HG03354 (cell line): ENCODE measurements at regions not wholly inside any gene's neighbourhood (a gene's known extent, or its start where the extent isn't known, plus 50 kb on each side); places are given as distances from the start of the nearest gene placed in this dataset.

ENCODE experiments used
- ATAC-seq: cut with Tn5 transposase; IDR thresholded peaks from one replicate; pipeline ENCODE4 v1.9.1; 2021; ENCODE audit warnings: mild to moderate bottlenecking; ENCODE audit not compliant: unreplicated experiment, poor library complexity, severe bottlenecking

DNA sequence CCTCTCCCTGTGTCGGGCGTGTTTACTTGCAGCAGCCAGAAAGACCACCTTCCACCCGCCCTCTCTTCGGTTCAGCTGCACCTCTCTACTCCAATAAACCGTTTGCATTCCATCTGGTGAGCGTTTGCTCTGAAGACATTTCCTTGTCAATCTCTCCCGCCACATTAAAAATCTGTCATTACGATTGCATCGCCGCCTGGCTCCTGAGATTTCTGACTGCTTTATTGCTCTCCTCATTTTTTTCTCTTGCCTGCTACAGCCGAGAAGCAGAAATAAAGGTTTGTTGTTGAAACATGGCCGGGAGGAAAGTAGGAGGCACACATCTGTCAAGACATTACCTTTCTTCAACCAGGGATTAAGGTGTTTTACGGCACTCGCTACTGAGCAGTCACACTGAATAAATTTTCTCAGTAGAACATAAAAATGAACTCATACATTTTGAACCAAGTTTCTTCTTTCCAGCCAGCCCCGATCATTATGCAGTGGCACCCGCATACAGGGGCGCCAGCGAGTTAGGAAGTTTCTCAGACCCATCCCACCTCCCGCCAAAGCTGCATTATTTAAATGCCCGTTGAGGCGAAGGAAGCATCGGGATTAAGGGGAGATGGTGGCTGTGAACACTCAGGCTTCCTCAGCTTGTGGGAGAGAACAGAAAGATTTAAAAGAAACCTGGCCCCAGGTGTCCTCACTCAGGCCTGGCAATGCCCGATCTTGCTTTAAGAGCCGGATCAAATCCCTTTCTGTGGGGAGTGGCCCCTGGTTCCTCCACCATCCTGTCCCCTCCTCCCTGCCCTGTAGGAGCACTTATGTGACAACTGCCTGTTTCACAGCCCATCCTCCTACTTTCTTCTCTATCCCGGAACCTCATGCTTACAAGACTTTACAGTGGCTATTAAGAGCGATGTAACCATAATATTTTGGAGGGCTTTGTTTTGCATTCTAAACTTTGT, 1108.9 kb downstream of the BCL11B start:
- no peak for ATAC-seq

GRCh38 chr14:98163873-98164272, 1108.1 kb downstream of the BCL11B start:
- ATAC-seq = no peak

DNA sequence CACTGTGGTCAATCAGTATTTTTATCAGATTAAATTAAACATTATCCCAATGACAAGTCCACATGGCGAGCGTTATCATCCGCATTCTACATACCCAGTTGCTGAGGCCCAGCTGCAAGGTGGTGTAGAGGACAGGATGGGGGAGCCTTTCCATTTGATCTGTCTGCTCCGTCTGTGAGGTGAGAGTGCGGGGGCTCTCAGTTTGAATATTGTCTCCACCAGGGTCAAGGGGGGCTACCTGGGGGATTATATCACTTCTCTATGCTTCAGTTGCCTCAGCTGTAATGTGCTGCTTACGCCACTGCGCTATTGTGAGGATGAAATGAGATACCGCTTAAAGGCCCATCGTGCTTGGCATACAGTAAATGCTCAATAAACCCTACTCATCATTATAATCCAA, 1106.0 kb downstream of the BCL11B start:
- ATAC-seq = no peak

DNA sequence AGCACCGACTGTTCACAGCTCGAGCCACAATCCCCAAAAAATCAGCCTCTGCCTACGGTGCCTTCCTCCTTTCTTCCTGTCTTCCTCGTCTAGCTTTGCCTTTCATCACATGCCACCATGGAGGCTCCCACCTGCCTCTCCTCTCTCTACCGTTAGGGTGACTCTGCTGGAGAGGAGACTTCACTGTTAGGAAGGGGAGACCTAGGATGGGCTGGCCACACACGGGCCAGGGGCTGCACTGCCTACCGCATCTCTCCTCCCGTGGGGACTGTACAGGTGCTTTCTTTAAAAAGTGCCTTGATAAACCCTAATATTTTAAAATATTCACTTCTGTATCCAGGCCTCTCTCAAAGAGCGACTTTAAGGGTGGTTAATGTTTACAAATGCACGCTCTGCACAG, 1104.7 kb downstream of the BCL11B start:
- ATAC-seq = no peak

DNA sequence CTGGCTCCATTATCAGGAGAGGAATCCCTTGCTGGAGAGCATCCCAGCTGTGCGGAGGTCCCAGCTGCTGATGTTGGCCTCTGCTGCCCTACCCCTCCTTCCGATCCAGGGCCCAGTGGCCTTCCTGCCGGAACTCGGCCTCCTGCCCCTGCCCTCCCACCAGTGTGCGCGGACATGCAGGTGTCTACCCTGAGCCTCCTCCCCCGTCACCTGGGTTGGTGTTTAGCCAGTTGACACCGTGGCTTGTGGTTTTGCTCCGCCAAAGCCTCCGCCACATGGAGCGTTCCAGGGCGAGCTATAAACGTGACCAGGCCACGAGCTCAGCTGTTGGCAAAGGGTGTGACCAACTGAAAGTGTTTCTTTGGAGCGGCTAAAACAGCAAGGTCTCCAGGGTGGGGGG, 1104.3 kb downstream of the BCL11B start:
- no peak for ATAC-seq

DNA sequence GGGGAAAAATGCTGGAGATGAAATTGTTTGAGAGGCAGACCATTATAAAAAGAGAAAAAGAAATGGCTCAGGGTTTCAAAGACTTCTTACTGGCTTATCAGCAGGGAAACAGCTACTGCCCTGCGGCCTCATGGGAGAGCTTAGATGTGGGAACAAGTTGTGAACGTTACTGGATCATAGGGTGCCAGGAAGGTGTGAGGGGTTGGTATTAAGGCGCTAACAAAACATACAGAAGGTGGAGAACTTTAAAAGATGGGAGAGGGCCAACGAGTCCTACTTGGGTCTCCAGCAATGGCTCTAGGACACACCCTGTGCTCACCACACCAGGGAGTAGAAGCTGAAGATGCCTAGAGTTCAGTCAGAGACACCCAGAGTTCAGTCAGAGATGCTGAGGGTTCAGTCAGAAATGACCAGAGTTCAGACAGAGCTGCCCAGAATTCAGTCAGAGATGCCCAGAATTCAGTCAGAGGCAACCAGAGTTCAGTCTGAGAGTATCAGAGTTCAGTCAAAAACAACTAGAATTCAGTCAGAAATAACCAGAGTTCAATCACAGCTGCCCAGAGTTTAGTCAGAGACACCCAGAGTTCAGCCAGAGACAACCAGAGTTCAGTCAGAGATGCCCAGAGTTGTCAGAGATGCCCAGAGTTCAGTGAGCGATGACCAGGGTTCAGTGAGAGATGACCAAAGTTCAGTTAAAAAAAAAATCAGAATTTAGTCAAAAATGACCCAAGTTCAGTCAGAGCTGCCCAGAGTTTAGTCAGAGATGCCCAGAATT, 1103.6 kb downstream of the BCL11B start:
- ATAC-seq = no peak

DNA sequence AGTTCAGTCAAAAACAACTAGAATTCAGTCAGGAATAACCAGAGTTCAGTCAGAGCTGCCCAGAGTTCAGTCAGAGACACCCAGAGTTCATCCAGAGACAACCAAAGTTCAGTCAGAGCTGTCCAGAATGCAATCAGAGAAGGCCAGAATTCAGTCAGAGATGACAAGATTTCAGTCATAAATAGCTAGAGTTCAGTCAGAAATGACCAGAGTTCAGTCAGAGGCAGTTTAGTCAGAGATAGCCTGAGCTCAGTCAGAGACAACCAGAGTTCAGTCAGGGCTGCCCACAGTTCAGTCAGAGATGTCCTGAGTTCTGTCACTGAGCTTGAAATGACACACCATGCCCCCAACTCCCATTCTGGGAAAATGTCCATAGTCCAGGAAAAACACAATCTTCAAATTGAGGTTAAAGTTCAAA, 1102.8 kb downstream of the BCL11B start:
- ATAC-seq = no peak

DNA sequence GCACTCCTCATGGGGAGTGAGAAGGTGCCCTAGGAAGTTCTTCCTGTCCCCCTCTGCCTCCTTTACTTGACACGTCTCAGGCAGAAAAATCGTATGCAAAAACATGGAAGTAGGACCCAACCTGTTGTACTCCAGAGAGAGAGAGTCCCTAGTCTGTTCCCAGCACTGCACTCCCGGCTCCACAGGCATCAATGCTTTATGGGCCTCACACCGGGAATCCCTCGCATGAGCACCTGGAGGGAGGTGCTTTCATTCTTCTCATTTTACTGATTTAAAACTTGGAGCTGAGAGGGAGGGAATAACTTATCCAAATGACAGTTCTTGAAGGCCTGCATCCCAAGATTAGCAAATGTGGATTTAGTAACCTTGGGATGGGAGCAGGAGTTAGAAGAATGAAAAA, 1101.4 kb downstream of the BCL11B start:
- ATAC-seq = no peak

DNA sequence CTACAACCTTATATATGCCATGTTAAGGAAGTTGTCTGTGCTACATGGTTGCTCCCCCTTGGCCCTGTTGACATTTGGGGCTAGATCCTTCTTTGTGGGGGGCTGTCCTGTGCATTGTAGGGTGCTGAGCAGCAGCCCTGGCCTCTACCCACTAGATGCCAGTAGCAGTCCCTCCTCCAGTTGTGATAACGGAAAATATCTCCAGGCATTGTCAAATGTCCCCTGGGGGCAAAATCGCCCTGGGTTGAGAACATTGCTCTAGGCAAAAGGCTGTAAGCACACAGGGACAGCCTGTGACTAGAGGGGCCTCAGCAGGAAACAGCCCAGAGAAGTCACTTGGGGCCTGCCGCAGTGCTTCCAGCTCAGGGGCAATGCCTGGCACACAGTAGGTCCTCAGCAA, 1100.3 kb downstream of the BCL11B start:
- no peak for ATAC-seq

DNA sequence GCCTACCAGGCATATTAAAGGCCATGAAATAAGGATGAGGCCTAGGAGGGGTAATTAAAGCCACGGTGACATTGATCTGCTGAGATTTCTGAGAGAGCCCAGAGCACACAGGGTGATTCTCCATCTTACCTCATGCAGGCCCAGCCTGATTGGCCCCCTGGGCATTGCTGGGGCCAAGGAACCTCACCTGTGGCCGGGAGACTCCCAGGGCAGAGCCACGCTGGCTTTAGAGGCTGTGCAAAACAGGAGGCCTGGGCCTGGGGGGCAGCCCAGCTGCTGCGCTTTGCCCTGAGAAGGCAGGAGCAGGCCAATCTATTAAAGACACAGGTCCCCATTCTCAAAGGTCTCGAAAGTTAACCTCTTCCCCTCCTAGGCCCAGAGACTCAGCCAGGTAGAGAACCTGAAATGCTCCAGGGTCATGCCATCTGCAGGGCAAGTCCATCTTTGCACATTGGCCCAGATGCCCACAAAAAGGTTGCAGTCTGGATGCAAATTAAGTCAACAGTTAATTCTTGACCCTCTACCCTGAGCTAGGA, 1099.7 kb downstream of the BCL11B start:
- ATAC-seq = no peak

DNA sequence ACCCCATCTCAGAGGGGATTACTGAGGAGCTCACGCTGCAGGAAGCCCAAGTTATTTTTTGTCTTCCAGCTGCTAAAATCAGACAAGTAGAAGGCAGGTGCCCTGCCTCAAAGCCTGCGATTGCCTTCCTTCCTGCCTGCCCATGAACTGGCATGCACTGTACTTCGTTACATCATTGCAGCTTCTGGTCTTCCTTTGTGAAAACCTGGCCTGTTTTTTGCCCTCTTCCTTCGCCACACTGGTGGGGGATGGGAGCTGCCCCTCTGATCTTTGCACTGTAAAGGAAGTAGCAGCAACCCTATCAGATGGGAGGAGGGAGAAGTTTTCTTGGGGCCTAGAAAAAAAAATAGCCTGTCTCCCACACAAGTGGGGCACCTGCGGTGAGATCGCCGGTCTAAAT, 1098.7 kb downstream of the BCL11B start:
- ATAC-seq = no peak

GRCh38 chr14:98174041-98174440, 1098.0 kb downstream of the BCL11B start:
- no peak for ATAC-seq

- ATAC-seq = no peak
Measured at GRCh38 chr14:98175436-98175835, 1096.6 kb downstream of the BCL11B start.

DNA sequence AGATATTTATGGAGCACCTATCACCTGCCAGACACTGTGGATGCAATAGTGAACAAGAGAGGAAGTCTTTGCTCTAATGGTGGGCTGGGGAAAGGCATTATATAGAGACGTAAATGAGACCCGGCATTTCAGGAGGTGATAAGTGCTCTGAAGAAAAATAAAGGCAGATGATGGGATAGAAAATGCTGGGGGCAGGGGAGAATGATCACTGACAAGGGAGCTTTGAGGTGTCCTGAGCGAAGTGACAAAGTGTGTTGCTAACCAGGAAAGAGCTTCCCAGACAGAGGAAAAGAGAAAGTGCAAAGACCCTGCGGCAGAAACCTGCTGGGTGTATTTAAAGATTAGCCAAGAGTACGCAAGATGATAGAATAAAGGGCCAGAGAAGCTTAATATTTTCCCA, 1096.1 kb downstream of the BCL11B start:
- no peak for ATAC-seq

DNA sequence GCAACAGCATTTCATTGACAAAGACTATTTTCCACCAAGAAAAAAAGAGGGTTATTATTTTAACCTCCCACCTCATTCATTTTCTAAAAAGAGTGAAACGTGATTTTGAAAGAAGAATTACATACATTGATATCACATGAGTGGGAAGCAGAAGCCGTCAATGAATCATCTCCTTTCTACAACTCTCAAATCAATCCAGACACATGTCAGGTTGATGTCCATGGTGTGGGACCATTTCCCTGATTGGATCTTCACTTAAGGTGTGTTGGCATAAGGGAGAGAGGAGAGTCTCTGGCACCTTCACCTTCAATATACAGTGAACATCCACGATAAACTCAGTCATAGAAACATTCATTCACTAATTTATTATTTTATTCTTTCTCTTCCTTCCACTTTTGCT, 1095.1 kb downstream of the BCL11B start:
- ATAC-seq = no peak

GRCh38 chr14:98177551-98177950, 1094.4 kb downstream of the BCL11B start:
- no peak for ATAC-seq

DNA sequence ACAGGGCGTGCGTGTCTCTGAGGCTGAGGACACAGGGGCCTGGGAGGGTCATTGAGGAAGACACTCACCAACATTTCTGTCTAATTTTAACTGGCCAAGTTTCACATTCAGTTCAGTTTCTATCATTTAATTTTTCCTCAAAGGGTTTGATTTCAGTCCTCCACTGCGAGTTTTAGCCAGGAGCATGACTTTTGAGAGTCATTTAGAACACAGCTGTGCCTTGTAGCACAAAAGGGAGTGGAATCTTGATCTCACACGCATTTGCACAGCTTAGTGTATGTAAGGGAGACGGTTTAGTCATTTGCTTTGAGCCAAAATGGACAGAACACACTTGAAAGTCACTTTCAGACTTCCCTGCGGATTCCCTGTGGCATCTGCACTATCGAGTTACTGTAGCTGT, 1090.8 kb downstream of the BCL11B start:
- ATAC-seq = no peak

GRCh38 chr14:98181768-98182167, 1090.2 kb downstream of the BCL11B start:
- no peak for ATAC-seq

DNA sequence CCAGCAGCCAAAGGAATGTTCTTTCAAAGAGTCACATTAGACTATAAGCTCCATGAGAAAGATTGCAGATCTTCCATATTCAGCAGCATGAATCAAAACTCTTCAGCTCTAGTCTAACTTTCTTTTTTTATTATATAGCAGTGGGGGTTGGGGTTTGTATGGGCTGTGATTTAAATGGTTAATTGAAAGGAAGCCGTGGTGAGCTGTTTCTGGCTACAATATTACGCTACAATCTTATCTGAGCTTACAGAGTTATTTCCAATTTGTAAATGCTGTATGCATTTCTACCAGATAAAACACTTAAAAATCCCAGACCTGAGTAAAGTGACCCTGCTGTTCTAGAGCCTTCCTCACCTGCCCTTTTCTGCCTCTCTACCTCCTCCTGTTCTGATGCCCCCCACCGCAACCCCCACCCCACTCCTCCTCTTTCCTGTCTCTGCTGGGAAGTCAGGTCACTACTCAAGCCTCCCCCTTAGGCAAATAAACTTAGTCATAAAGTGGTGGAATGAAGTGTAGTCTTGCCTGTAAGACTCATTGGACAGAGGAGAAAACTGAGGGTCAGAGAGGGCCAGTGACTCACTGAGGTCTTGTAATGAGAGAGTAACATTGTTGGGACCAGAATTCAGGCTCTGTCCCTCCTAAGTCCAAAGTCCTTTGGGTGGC, 1089.5 kb downstream of the BCL11B start:
- ATAC-seq = no peak

- no peak for ATAC-seq
Measured at GRCh38 chr14:98183556-98183955, 1088.4 kb downstream of the BCL11B start.
